ENCODE measurements at regions not wholly inside any gene's neighbourhood (a gene's known extent, or its start where the extent isn't known, plus 50 kb on each side); places are given as distances from the start of the nearest gene placed in this dataset.
"Not testable (repeated sequence)": the region's sequence is repeated elsewhere in the genome, so short reads cannot be mapped to it uniquely, and the experiment has no call there.

DNA sequence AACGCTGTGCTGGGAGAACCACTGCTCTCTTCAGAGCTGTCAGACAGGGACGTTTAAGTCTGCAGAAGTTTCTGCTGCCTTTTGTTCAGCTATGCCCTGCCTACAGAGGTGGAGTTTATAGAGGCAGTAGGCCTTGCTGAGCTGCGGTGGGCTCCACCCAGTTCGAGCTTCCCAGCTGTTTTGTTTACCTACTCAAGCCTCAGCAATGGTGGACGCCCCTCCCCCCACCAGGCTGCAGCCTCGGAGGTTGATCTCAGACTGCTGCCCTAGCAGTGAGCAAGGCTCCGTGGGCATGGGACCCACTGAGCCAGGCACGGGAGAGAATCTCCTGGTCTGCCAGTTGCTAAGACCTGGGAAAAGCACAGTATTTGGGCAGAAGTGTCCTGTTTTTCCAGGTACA lies 206.4 kb downstream of the EVX1 start:
- TF ChIP-seq, protein P1, sequence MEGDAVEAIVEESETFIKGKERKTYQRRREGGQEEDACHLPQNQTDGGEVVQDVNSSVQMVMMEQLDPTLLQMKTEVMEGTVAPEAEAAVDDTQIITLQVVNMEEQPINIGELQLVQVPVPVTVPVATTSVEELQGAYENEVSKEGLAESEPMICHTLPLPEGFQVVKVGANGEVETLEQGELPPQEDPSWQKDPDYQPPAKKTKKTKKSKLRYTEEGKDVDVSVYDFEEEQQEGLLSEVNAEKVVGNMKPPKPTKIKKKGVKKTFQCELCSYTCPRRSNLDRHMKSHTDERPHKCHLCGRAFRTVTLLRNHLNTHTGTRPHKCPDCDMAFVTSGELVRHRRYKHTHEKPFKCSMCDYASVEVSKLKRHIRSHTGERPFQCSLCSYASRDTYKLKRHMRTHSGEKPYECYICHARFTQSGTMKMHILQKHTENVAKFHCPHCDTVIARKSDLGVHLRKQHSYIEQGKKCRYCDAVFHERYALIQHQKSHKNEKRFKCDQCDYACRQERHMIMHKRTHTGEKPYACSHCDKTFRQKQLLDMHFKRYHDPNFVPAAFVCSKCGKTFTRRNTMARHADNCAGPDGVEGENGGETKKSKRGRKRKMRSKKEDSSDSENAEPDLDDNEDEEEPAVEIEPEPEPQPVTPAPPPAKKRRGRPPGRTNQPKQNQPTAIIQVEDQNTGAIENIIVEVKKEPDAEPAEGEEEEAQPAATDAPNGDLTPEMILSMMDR (conservative IDR thresholded peaks at IDR 0.05 in 1 of 2, IDR thresholded peaks at IDR 0.05 in 1 of 2; ENCODE audit: extremely low read depth in 1 of 2, insufficient read depth in 1 of 2, low read depth in 1 of 2, low read length in 2 of 2), result not testable (repeated sequence)
- not testable (repeated sequence) for TF ChIP-seq EZH2 (IDR thresholded peaks at IDR 0.05; ENCODE audit: borderline replicate concordance, low read length)
